ENCODE measurements at regions not wholly inside any gene's neighbourhood (a gene's known extent, or its start where the extent isn't known, plus 50 kb on each side); places are given as distances from the start of the nearest gene placed in this dataset.

DNA sequence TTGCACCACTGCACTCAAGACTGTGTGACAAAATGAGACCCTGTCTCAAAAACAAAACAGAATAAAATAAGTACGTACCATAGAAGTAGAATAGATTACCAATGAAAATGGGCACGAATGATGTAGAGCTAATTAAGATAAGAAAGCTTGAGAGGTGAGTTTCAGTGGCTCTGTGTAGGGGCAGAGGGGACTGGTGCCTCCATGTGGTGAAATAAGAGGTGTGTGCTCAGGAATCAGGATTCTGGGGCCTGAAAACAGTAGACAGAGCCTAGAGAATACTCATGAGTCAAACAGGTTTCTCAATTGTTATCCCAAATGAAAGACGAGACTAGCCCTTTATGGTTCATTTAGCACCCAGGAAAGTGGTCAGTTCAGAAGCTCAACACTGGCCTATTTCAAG is 1145.1 kb downstream of the FLRT2 start:
- TF ChIP-seq, protein P1, sequence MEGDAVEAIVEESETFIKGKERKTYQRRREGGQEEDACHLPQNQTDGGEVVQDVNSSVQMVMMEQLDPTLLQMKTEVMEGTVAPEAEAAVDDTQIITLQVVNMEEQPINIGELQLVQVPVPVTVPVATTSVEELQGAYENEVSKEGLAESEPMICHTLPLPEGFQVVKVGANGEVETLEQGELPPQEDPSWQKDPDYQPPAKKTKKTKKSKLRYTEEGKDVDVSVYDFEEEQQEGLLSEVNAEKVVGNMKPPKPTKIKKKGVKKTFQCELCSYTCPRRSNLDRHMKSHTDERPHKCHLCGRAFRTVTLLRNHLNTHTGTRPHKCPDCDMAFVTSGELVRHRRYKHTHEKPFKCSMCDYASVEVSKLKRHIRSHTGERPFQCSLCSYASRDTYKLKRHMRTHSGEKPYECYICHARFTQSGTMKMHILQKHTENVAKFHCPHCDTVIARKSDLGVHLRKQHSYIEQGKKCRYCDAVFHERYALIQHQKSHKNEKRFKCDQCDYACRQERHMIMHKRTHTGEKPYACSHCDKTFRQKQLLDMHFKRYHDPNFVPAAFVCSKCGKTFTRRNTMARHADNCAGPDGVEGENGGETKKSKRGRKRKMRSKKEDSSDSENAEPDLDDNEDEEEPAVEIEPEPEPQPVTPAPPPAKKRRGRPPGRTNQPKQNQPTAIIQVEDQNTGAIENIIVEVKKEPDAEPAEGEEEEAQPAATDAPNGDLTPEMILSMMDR (IDR thresholded peaks at IDR 0.05): no peak

DNA sequence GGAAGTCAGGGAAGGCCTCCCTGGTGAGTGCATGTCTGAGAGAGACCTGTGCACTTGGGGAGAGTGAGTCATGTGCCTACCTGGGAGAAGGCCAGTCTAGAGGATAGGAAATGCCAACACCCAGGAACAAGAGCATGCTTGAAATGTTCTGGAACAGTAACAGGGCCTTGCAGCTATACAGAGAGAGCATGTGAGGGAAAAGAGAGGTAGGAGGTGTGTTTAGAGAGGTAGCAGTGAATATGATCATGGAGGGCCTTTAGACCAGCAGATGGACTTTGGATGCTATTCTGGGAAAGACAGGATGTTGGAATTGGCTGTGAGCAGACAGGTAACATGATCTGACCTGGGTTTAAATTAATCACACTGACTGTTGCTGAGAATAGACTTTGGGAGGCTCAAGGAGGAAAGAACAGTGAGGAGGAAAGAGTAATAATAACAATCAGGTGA is 1143.6 kb downstream of the FLRT2 start:
- TF ChIP-seq, protein P1 (IDR thresholded peaks at IDR 0.05): no peak

DNA sequence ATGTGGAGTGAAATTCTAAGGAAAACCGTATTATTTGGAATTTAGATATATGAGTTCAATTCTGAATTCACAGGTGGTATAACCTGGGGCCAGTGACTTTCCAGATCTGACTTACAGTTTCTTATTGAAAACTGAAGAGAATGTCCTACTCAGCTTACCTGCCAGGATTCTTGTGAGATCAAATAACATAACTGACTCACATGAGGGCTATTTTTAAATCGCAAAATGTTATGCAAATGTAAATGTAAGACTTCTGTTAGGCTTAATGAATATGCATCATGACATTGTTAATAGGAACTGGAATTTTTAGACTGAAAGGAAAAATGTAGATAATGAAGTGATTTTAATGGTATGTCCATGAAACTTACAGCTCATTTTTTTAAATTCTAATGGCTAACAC is 1142.1 kb downstream of the FLRT2 start:
- TF ChIP-seq, protein P1 (IDR thresholded peaks at IDR 0.05): no peak

DNA sequence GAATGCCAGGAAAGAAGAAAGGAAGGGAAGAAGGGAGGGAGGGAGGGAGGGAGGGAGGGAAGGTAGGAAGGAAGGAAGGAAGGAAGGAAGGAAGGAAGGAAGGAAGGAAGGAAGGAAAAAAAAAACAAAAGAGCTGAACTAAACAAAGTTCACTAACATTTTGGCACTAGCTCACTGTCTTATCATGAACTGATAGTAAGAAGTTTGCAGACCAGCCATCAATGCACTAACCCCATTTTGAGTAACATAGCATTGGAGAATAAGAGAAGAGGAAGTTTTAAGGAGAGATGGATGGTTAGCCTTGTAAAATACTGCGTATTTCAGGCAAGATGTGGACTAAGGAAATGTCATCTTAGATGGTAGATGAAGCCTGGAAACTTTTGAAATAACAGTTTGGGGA is 1136.0 kb downstream of the FLRT2 start:
- TF ChIP-seq, protein P1 (IDR thresholded peaks at IDR 0.05): no peak

DNA sequence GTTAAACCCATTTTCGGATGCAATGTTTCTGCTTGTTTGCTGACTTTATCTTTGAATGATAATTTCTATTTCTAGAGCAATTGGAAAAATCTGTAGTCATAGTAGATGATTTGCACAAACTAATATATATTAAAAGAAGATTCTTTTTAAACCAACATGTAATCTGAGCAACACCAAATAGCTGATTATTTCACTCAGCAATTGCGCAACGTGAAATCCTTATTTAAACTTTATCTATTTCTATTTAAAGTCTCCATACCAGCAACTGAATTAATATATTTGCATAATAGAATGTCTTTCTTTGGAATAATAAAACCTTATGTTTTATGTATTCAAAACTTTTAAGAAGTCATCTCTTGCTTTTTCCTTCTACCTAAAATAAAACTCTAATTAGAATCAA is 1132.4 kb downstream of the FLRT2 start:
- TF ChIP-seq, protein P1 (IDR thresholded peaks at IDR 0.05): no peak

DNA sequence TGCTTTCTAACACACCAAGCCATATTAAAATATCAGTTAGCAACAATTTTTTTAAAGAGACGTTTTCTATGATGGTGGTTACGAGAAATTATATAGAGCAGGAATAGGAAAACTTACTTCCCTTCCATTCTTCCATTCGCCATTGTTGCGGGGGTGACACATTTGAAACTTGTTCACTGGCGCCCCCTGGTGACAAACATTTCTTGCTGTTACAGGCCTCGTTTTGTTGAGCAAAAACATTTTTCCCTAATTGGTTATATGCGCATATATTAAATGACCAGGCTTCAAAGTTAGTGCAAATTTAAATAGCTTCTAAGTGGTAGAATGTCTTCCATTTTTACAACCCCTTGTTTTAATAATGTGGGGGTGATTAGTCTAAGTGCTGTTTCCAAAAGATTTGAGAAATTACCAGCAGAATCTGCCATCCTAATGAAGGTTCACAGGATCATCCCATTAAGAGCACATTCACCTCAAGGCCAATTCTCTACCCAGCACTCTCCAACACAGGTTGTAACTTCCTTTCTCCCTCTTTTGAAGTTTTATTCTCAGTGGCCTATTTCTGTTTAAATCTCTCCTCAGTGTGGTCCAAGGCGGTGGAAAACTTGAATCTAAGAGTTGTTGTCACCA is 1124.7 kb downstream of the FLRT2 start:
- TF ChIP-seq, protein P1 (IDR thresholded peaks at IDR 0.05): peak; percentile 78

DNA sequence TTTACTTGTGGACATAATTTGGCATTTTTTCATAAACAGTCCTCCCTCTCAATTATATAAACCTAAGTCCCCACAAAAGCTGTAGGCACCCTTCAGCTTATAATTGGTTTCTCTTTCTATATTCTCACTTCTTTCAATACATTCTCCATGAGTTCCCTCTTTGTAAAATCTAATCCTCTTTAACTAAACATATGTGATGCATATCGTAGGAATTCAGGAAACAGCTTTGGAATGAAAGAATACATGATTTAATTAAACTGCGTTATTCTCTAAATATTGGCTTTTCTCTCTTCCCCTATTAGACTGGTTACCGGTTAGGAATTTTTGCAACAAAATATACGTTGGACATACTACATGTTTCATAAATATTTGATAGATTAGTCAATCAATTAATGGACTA is 1122.6 kb downstream of the FLRT2 start:
- TF ChIP-seq, protein P1 (IDR thresholded peaks at IDR 0.05): no peak

Data from LNCAP (cell line).